Esophagus squamous epithelium (tissue), 4 donors: ENCODE measurements at regions not wholly inside any gene's neighbourhood (a gene's known extent, or its start where the extent isn't known, plus 50 kb on each side); places are given as distances from the start of the nearest gene placed in this dataset.

Experiments used
- CTCF ChIP-seq, 6 experiments: fragments of 450-650 bp in 4 of 6; fragments of 200-600 bp in 2 of 6; sonication (generic) in 2 of 6; IDR thresholded peaks; one replicate each; pipeline ENCODE4 v1.5.1; 2016 to 2019; ENCODE audit warnings: antibody characterized with exemption in 6 of 6, mild to moderate bottlenecking in 4 of 6, moderate library complexity in 4 of 6
- POLR2A ChIP-seq, 4 donors: fragments of 450-650 bp; IDR thresholded peaks; one replicate each; pipeline ENCODE4 v1.6.1; 2017; ENCODE audit warnings: antibody characterized with exemption in 4 of 4, mild to moderate bottlenecking in 4 of 4, moderate library complexity in 3 of 4

- no peak for TF ChIP-seq CTCF (IDR thresholded peaks at IDR 0.05)
- no peak for TF ChIP-seq POLR2A (IDR thresholded peaks at IDR 0.05)
Observed at GRCh38 chr3:106880206-106880605, 497.0 kb upstream of the CCDC54 start.
